Endodermal cell (in vitro differentiated cells): ENCODE measurements at regions not wholly inside any gene's neighbourhood (a gene's known extent, or its start where the extent isn't known, plus 50 kb on each side); places are given as distances from the start of the nearest gene placed in this dataset.
A peak's percentile ranks its signal among the peaks of the same experiment; 100 is the strongest.

ENCODE experiments used
- DNase-seq: peaks from one replicate; pipeline ENCODE4 v3.0.0-alpha.2; 2017
- H3K27ac ChIP-seq: 2 replicates; pipeline ENCODE4 v1.5.1; 2013; ENCODE audit warnings: mild to moderate bottlenecking, low read depth, low read length, moderate library complexity
- H3K27me3 ChIP-seq: 2 replicates; pipeline ENCODE4 v1.6.1; 2013; ENCODE audit warnings: mild to moderate bottlenecking, low read length, moderate library complexity; ENCODE audit not compliant: insufficient read depth, control insufficient read depth, poor library complexity, severe bottlenecking
- H3K36me3 ChIP-seq: 2 replicates; pipeline ENCODE4 v1.7.0; 2013; ENCODE audit warnings: mild to moderate bottlenecking, low read length, moderate library complexity; ENCODE audit not compliant: control insufficient read depth, insufficient read depth
- H3K4me1 ChIP-seq: one replicate; pipeline ENCODE4 v1.7.0; 2013; ENCODE audit warnings: low read length; ENCODE audit not compliant: control insufficient read depth, insufficient read depth
- H3K4me3 ChIP-seq: 2 replicates; pipeline ENCODE4 v1.5.1; 2013; ENCODE audit warnings: mild to moderate bottlenecking, low read length, moderate library complexity
- H3K9ac ChIP-seq: 2 replicates; pipeline ENCODE4 v1.6.1; 2013; ENCODE audit warnings: mild to moderate bottlenecking, low read length, moderate library complexity; ENCODE audit not compliant: poor library complexity, severe bottlenecking; ENCODE audit errors: extremely low read depth
- H3K9me3 ChIP-seq: 2 replicates; pipeline ENCODE4 v1.6.1; 2013; ENCODE audit warnings: mild to moderate bottlenecking, low read length, moderate library complexity; ENCODE audit not compliant: control insufficient read depth
- H3K27ac Mint-ChIP-seq: 2 replicates; pipeline ENCODE4 v1.8.0; 2020; ENCODE audit warnings: mixed read lengths
- H3K27me3 Mint-ChIP-seq: 2 replicates; pipeline ENCODE4 v1.8.0; 2021; ENCODE audit warnings: mild to moderate bottlenecking, mixed read lengths; ENCODE audit not compliant: insufficient read depth
- H3K36me3 Mint-ChIP-seq: 2 replicates; pipeline ENCODE4 v1.8.0; 2020; ENCODE audit warnings: low read depth, mixed read lengths
- H3K4me1 Mint-ChIP-seq: 2 replicates; pipeline ENCODE4 v1.8.0; 2020; ENCODE audit warnings: mixed read lengths
- H3K4me3 Mint-ChIP-seq: 2 replicates; pipeline ENCODE4 v1.8.0; 2020; ENCODE audit warnings: mild to moderate bottlenecking, moderate library complexity, mixed read lengths
- H3K9me3 Mint-ChIP-seq: 2 replicates; pipeline ENCODE4 v1.8.0; 2020; ENCODE audit warnings: mild to moderate bottlenecking, mixed read lengths
- CTCF ChIP-seq: fragments of 200-600 bp; sonication (generic); conservative IDR thresholded peaks from 2 replicates; pipeline ENCODE4 v1.5.0; 2021; ENCODE audit warnings: antibody characterized with exemption, mild to moderate bottlenecking
- WGBS, 2 experiments: methylation state at CpG; one replicate each; pipeline versions ENCODE4 v1.1.5 to v1.1.7; 2013; ENCODE audit warnings: missing lambda C conversion rate in 2 of 2, mixed read lengths in 1 of 2; ENCODE audit not compliant: insufficient coverage in 1 of 2, insufficient read length in 1 of 2; 5-methylcytosine and 5-hydroxymethylcytosine counted together

- peaks cover 13% of the 10 kb centered on the region for H3K4me1 Mint-ChIP-seq
- H3K36me3 ChIP-seq, result no peaks in the 10 kb centered on the region
- no peak overlapping the region for H3K27ac ChIP-seq
- H3K9me3 Mint-ChIP-seq, result peaks cover 37% of the 10 kb centered on the region
- peaks cover 5% of the 10 kb centered on the region for H3K4me1 ChIP-seq
- H3K27me3 ChIP-seq, result peaks cover 59% of the 10 kb centered on the region
- WGBS, 2 experiments, result 76 to 95% methylated on average over 2 of the region's 2 CpGs
- H3K27ac Mint-ChIP-seq, result no peak overlapping the region
- peaks cover 3% of the 10 kb centered on the region for H3K36me3 Mint-ChIP-seq
- TF ChIP-seq CTCF, result no peak
- H3K4me3 ChIP-seq, result no peak overlapping the region
- peaks cover 90% of the 10 kb centered on the region for H3K27me3 Mint-ChIP-seq
- no peak for DNase-seq
- peaks cover 52% of the 10 kb centered on the region for H3K9me3 ChIP-seq
- H3K4me3 Mint-ChIP-seq, result no peak overlapping the region
- H3K9ac ChIP-seq, result no peak overlapping the region
Measured at GRCh38 chr1:20421441-20421840, 64.6 kb downstream of the CAMK2N1 start.

- no peak overlapping the region for H3K27ac Mint-ChIP-seq
- H3K9me3 Mint-ChIP-seq, result peaks cover 10% of the 10 kb centered on the region
- Histone ChIP-seq H3K4me1 (peaks cover 5% of the 10 kb centered on the region), H3K27me3 (peaks cover 94% of the 10 kb centered on the region), H3K27ac (no peak overlapping the region), H3K9ac (no peak overlapping the region), H3K36me3 (no peaks in the 10 kb centered on the region), H3K9me3 (peaks cover 18% of the 10 kb centered on the region), H3K4me3 (no peak overlapping the region)
- H3K4me1 Mint-ChIP-seq, result peaks cover 14% of the 10 kb centered on the region
- H3K36me3 Mint-ChIP-seq, result no peaks in the 10 kb centered on the region
- no peak overlapping the region for H3K4me3 Mint-ChIP-seq
- WGBS, 2 experiments, result 90 to 92% methylated on average over 6 to 8 of the region's 8 CpGs
- TF ChIP-seq CTCF, result no peak
- H3K27me3 Mint-ChIP-seq, result peaks cover 97% of the 10 kb centered on the region
- DNase-seq, result no peak
Measured at GRCh38 chr1:20417581-20417980, 68.4 kb downstream of the CAMK2N1 start.

GRCh38 chr1:20416706-20417105 is 69.3 kb downstream of the CAMK2N1 start:
- peaks cover 14% of the 10 kb centered on the region for H3K4me1 Mint-ChIP-seq
- Histone ChIP-seq H3K36me3 (no peaks in the 10 kb centered on the region), H3K27ac (no peak overlapping the region), H3K4me1 (peaks cover 5% of the 10 kb centered on the region), H3K27me3 (peaks cover 97% of the 10 kb centered on the region), H3K9me3 (peaks cover 10% of the 10 kb centered on the region), H3K9ac (no peak overlapping the region), H3K4me3 (no peak overlapping the region)
- DNase-seq, result peak; percentile 15
- no peaks in the 10 kb centered on the region for H3K36me3 Mint-ChIP-seq
- H3K27me3 Mint-ChIP-seq, result peaks cover 97% of the 10 kb centered on the region
- no peak for TF ChIP-seq CTCF
- WGBS, 2 experiments, result 89 to 91% methylated on average over 3 of the region's 3 CpGs
- no peak overlapping the region for H3K27ac Mint-ChIP-seq
- H3K9me3 Mint-ChIP-seq, result peaks cover 3% of the 10 kb centered on the region
- H3K4me3 Mint-ChIP-seq, result no peak overlapping the region
